ENCODE measurements at regions not wholly inside any gene's neighbourhood (a gene's known extent, or its start where the extent isn't known, plus 50 kb on each side); places are given as distances from the start of the nearest gene placed in this dataset.

DNA sequence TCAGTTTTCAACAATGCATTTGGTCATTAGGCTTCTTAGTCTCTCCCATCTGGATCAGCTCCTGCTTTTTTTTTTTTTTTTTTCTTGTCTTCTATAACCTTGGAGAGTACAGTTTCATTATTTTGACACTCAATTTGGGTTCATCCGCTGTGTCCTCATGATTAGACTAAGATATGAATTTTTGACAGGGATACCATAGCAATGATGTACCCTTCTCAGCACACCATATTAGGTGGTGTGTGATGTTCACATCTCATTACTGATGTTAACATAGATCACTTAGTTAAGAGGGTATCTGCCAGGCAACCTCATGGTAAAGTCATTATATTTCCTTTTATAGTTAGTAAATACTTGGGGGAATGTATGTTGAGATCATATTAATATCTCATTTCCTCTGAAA, 445.5 kb upstream of the IGFBP3 start:
- DNase-seq (ENCODE audit: low read depth in 4 of 4, low spot score in 3 of 4): no peak

GRCh38 chr7:46363688-46364087, 442.6 kb upstream of the IGFBP3 start:
- DNase-seq (ENCODE audit: low read depth in 4 of 4, low spot score in 3 of 4): no peak

GRCh38 chr7:46360811-46361210, 439.7 kb upstream of the IGFBP3 start:
- DNase-seq (ENCODE audit: low read depth in 4 of 4, low spot score in 3 of 4): no peak

DNA sequence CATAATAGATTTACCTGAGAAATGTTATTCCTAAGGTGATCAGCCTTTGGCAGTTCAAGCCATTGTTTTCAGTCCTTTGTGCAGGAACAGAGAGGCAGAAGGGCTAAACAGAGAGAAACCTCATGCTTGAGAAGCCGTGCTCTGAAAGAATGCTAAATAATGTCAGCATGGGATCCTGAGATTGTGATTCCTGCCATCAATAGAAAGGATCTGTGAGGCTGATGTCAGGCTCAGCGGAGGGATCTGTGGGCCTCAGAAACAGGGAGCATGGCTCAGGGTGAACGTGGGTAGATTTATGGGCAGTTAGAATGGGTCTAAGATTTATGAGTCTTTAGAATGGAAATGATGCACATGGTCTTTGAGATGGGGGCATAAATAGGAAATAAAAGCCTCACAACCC, 439.2 kb upstream of the IGFBP3 start:
- DNase-seq (ENCODE audit: low read depth in 4 of 4, low spot score in 3 of 4): no peak

- no peak for DNase-seq (ENCODE audit: low read depth in 4 of 4, low spot score in 3 of 4)
Observed at GRCh38 chr7:46357851-46358250, 436.8 kb upstream of the IGFBP3 start.

- DNase-seq (ENCODE audit: low read depth in 4 of 4, low spot score in 3 of 4): no peak
Observed at GRCh38 chr7:46357290-46357689, 436.2 kb upstream of the IGFBP3 start.

GRCh38 chr7:46356371-46356770, 435.3 kb upstream of the IGFBP3 start:
- no peak for DNase-seq (ENCODE audit: low read depth in 4 of 4, low spot score in 3 of 4)

- DNase-seq (ENCODE audit: low read depth in 4 of 4, low spot score in 3 of 4): no peak
Observed at GRCh38 chr7:46355331-46355730, 434.3 kb upstream of the IGFBP3 start.

- peak; percentile 49 to 69 (median 56) for DNase-seq (ENCODE audit: low read depth in 4 of 4, low spot score in 3 of 4)
Observed at GRCh38 chr7:46352004-46352954, 431.2 kb upstream of the IGFBP3 start.

- DNase-seq (ENCODE audit: low read depth in 4 of 4, low spot score in 3 of 4): no peak
Observed at GRCh38 chr7:46349490-46349889, 428.4 kb upstream of the IGFBP3 start.

DNA sequence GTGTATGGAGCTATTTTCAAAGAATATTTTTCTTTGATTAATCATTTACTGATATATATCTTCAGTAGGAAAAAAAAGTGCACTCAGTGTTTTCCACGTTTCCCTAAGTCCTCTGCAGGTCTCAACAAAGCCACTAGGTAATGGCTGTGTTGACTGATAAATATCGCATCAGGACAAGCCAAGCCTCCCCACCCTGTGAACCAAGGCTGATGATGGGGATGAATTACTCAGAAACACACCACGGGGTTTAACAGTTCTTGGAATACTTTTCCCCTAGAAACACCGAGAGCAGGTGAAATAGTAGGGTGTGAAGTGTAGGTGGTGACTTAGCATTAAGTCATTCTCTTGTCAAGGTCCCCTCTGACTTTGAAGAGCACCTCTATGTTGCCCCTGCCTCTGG, 423.5 kb upstream of the IGFBP3 start:
- no peak for DNase-seq (ENCODE audit: low read depth in 4 of 4, low spot score in 3 of 4)

DNA sequence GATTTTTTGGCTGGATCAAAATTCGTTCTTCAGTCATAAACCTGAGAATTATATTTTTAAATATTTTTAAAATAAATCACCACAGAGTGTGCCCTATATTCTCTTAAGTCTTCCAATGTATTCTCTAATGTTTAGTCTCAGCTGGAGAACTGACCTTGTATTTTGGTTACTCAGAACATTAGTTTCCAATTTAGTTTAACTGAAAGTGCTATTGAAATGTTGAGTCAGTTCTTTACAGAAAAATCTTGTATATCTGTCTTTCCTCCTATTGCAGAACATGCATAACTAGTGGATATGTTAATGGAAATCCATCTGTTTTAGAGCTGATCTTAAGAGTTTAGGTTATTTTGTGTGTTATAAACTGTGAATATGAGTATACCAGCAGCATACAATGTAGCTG, 422.7 kb upstream of the IGFBP3 start:
- DNase-seq (ENCODE audit: low read depth in 4 of 4, low spot score in 3 of 4): no peak

GRCh38 chr7:46322937-46323336, 401.9 kb upstream of the IGFBP3 start:
- no peak for DNase-seq (ENCODE audit: low read depth in 4 of 4, low spot score in 3 of 4)

DNA sequence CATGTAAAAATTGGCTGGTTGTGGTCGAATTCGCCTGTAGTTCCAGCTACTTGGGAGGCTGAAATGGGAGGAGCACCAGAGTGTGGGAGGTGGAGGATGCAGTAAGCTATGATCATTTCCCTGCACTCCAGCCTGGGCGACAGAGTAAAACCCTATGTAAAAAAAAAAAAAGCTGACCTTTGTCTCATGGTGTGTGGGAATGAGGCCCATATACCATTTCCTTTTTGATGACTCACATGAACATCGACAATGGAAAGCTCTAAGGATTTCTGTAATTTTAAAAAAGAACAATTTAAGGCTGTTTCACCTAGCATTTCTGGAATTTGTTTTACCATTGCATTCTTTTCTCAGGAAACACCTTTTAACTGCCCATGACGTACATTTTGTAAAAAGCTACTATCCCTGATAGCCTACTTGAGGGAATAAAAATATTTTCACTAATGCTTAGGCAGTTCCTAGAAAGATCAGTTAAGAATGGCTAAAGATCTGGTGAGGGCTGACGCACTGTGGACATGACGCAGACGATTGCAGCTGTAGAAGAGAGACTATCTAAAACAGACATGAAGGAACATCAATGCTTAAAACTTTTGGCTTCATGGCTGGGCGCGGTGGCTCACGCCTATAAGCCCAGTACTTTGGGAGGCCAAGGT, 400.6 kb upstream of the IGFBP3 start:
- DNase-seq (ENCODE audit: low read depth in 4 of 4, low spot score in 3 of 4): no peak

GRCh38 chr7:46320956-46321355, 399.9 kb upstream of the IGFBP3 start:
- DNase-seq (ENCODE audit: low read depth in 4 of 4, low spot score in 3 of 4): no peak

DNA sequence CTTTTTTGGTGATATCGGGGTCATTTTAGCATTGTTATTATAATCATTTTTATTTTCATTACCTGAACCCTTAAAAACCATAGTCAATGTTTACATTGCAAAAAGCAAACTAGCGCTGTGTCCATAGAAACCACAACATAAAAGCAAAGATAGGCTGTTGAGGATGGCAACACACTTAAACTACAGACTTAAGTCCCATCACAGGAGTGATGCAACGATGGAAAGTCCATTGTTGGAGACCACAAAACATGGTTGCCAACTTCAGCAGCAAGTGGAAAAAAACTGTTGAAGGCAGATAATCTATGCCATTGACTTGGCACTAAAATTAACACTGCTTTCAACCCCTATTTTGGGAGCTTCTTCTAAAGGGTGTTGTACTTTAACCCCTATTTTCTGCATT, 398.8 kb upstream of the IGFBP3 start:
- DNase-seq (ENCODE audit: low read depth in 4 of 4, low spot score in 3 of 4): no peak

- DNase-seq (ENCODE audit: low read depth in 4 of 4, low spot score in 3 of 4): no peak
Observed at GRCh38 chr7:46318276-46318675, 397.2 kb upstream of the IGFBP3 start.

- no peak for DNase-seq (ENCODE audit: low read depth in 4 of 4, low spot score in 3 of 4)
Observed at GRCh38 chr7:46317256-46317655, 396.2 kb upstream of the IGFBP3 start.

DNA sequence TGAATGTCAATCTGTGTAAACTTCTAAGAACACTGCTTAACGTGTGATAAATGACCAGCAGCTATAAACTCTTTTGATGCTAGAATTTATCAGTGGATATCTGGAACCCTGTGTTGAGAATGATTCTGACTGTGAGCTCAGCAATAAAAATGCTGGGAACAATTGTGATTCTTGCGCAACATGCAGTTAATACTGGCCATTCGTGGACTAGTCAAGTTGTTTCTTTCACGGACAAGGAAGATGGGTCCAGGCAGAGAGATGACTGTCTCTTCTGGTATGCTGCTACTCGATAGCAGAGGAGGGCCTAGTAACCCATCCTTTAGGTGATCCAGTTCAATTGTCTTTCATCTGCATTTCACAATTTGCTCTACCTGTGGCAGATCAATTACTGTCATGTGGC, 394.8 kb upstream of the IGFBP3 start:
- DNase-seq (ENCODE audit: low read depth in 4 of 4, low spot score in 3 of 4): no peak

- DNase-seq (ENCODE audit: low read depth in 4 of 4, low spot score in 3 of 4): no peak
Observed at GRCh38 chr7:46301677-46302076, 380.6 kb upstream of the IGFBP3 start.

DNA sequence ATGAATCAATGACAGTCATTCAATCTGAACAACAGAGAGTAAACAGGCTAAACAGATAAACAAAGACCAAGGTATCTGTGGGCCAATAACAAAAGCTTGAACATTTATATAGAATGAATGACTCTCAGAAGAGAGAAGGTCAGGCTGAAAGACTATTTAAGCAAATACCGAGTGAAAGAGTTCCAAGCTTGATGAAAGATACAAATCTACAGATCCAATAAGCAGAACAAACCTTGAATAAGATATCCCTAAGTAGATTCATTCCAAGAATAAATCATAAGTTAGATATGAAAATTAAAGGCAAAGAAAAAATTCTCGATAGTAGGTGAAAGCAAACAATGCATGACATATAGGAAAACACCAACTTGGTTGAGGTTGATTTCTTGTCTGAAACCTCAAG, 376.4 kb upstream of the IGFBP3 start:
- no peak for DNase-seq (ENCODE audit: low read depth in 4 of 4, low spot score in 3 of 4)

GRCh38 chr7:46296526-46296925, 375.5 kb upstream of the IGFBP3 start:
- DNase-seq (ENCODE audit: low read depth in 4 of 4, low spot score in 3 of 4): no peak

Data from right renal pelvis (tissue), 4 donors.